PFSK-1 (cell line): ENCODE measurements at regions not wholly inside any gene's neighbourhood (a gene's known extent, or its start where the extent isn't known, plus 50 kb on each side); places are given as distances from the start of the nearest gene placed in this dataset.

ENCODE experiments used
- SIN3A ChIP-seq: IDR thresholded peaks from 2 replicates; pipeline ENCODE4 v1.6.1; 2012; ENCODE audit warnings: mild to moderate bottlenecking, low read length, moderate library complexity, borderline replicate concordance; ENCODE audit not compliant: insufficient read depth
- TAF1 ChIP-seq: IDR thresholded peaks from 2 replicates; pipeline ENCODE4 v1.6.1; 2012; ENCODE audit warnings: low read length, control low read depth, borderline replicate concordance; ENCODE audit not compliant: insufficient read depth

- TF ChIP-seq TAF1 (no peak), SIN3A (no peak)
Observed at GRCh38 chr7:106755641-106756040, 94.7 kb upstream of the CCDC71L start.
